ENCODE measurements at regions not wholly inside any gene's neighbourhood (a gene's known extent, or its start where the extent isn't known, plus 50 kb on each side); places are given as distances from the start of the nearest gene placed in this dataset.

DNA sequence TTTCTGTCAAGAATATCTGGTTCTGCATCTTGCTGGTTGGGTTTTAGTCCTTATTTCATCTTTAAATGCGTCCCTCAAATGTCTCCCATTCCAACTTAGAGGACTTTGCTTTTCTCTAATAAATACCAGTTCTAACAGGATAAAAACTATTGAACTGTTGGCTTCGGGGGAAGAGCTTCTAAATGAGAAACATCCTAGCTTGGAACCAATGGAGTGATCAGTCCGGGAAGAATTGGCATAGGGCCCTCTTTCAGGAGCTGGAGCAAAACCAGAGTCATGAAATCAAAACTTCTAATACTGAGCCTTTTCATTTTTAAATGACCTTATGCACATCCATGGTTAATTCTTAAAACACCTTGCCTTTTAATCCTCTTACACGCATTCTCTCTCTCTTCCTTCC, 401.6 kb upstream of the SMIM21 start:
- ChIA-PET POLR2A (no interaction called here), CTCF (interaction anchor here (1.2 kb wide), 1 partner anchor 339 kb away, joined by 3 read pairs; no protein-coding TSS in a partner anchor)
- Mint-ChIP-seq H3K4me3 (ENCODE audit: unreplicated experiment) (no peak overlapping the region), H3K27me3 (ENCODE audit: insufficient read depth, unreplicated experiment) (no peaks in the 10 kb centered on the region), H3K4me1 (ENCODE audit: insufficient read depth, unreplicated experiment) (no peaks in the 10 kb centered on the region), H3K9me3 (ENCODE audit: unreplicated experiment) (no peaks in the 10 kb centered on the region), H3K36me3 (ENCODE audit: insufficient read depth, unreplicated experiment) (no peaks in the 10 kb centered on the region), H3K27ac (ENCODE audit: low read depth, unreplicated experiment) (no peak overlapping the region)
- TF ChIP-seq, protein P1, sequence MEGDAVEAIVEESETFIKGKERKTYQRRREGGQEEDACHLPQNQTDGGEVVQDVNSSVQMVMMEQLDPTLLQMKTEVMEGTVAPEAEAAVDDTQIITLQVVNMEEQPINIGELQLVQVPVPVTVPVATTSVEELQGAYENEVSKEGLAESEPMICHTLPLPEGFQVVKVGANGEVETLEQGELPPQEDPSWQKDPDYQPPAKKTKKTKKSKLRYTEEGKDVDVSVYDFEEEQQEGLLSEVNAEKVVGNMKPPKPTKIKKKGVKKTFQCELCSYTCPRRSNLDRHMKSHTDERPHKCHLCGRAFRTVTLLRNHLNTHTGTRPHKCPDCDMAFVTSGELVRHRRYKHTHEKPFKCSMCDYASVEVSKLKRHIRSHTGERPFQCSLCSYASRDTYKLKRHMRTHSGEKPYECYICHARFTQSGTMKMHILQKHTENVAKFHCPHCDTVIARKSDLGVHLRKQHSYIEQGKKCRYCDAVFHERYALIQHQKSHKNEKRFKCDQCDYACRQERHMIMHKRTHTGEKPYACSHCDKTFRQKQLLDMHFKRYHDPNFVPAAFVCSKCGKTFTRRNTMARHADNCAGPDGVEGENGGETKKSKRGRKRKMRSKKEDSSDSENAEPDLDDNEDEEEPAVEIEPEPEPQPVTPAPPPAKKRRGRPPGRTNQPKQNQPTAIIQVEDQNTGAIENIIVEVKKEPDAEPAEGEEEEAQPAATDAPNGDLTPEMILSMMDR (IDR thresholded peaks at IDR 0.05; ENCODE audit: unreplicated experiment): no peak
- intact Hi-C loops (cut with micrococcal nuclease): no loop called here
- DNase-seq (ENCODE audit: unreplicated experiment): no peak
- BruUV-seq (replicated peaks): no TSS peak

- CTCF ChIA-PET: interaction anchor here (0.6 to 1.2 kb wide), 3 partner anchors 339 to 748 kb away, joined by 3 read pairs; no protein-coding TSS in a partner anchor
- TF ChIP-seq, protein P1 (IDR thresholded peaks at IDR 0.05; ENCODE audit: unreplicated experiment): no peak
- no peaks in the 10 kb centered on the region for H3K36me3 Mint-ChIP-seq (ENCODE audit: insufficient read depth, unreplicated experiment)
- intact Hi-C loops (cut with micrococcal nuclease): no loop called here
- H3K27ac Mint-ChIP-seq (ENCODE audit: low read depth, unreplicated experiment): no peak overlapping the region
- BruUV-seq (replicated peaks): no TSS peak
- no peaks in the 10 kb centered on the region for H3K4me1 Mint-ChIP-seq (ENCODE audit: insufficient read depth, unreplicated experiment)
- no peaks in the 10 kb centered on the region for H3K9me3 Mint-ChIP-seq (ENCODE audit: unreplicated experiment)
- no peak for DNase-seq (ENCODE audit: unreplicated experiment)
- POLR2A ChIA-PET: no interaction called here
- H3K27me3 Mint-ChIP-seq (ENCODE audit: insufficient read depth, unreplicated experiment): no peaks in the 10 kb centered on the region
- H3K4me3 Mint-ChIP-seq (ENCODE audit: unreplicated experiment): no peak overlapping the region
Observed at GRCh38 chr18:75828379-75828778, 400.9 kb upstream of the SMIM21 start.

DNA sequence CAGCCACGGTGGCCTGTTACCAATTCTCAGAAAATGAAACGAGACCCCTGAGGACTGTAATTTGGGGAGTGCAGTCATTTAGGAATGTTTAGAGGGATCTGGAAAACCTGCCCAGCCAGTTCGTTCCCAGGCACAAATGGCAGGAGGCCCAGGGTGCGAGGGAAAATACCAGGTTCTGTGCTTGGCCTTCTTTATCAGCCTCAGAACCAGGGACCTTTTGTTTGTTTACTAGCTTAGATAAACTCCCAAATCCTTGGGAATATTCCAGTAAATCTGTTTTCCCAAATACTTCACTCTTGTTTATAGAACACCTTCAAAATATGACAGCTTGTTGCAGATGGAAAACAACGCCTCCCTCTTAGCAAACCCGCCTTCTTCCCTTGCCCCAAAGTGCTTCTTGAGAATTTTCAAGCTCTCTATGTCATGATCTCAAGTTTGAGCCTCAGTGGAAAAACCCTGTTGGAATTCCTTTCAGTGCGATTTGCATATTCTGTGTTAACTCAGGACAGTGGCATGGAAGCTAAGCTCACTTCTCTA, 400.3 kb upstream of the SMIM21 start:
- POLR2A ChIA-PET: interaction anchor here (0.7 kb wide), 1 partner anchor 536 kb away, joined by 3 read pairs; no protein-coding TSS in a partner anchor
- Mint-ChIP-seq H3K27ac (ENCODE audit: low read depth, unreplicated experiment) (no peak overlapping the region), H3K9me3 (ENCODE audit: unreplicated experiment) (no peaks in the 10 kb centered on the region), H3K27me3 (ENCODE audit: insufficient read depth, unreplicated experiment) (no peaks in the 10 kb centered on the region), H3K36me3 (ENCODE audit: insufficient read depth, unreplicated experiment) (no peaks in the 10 kb centered on the region), H3K4me1 (ENCODE audit: insufficient read depth, unreplicated experiment) (no peaks in the 10 kb centered on the region), H3K4me3 (ENCODE audit: unreplicated experiment) (no peak overlapping the region)
- TF ChIP-seq, protein P1 (IDR thresholded peaks at IDR 0.05; ENCODE audit: unreplicated experiment): no peak
- no peak for DNase-seq (ENCODE audit: unreplicated experiment)
- CTCF ChIA-PET: interaction anchor here (0.6 to 1.0 kb wide), 3 partner anchors 381 to 748 kb away, joined by 3 read pairs; no protein-coding TSS in a partner anchor
- intact Hi-C loops (cut with micrococcal nuclease): no loop called here
- BruUV-seq (replicated peaks): no TSS peak

DNA sequence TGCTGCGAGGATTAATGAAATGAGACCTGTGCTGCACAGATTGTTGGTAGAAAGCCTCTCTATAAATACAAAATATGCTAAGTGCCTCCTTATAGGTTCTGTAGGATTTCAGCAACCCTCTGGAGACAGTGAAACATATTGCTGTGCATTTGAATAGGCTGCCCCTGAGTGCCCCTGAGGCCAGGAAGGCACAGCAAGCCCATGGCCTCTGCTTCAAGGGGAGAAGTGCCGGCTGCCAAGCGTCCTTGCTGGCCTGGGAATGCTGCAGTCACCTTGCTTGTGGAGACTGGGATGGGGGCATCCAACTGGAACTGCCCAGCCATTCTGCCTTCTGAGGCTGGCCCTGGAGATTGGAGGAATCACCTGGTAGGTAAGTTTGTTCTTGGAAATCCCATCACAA, 397.2 kb upstream of the SMIM21 start:
- ChIA-PET POLR2A (no interaction called here), CTCF (no interaction called here)
- Mint-ChIP-seq H3K27ac (ENCODE audit: low read depth, unreplicated experiment) (no peak overlapping the region), H3K9me3 (ENCODE audit: unreplicated experiment) (peaks cover 8% of the 10 kb centered on the region), H3K36me3 (ENCODE audit: insufficient read depth, unreplicated experiment) (no peaks in the 10 kb centered on the region), H3K4me3 (ENCODE audit: unreplicated experiment) (no peak overlapping the region), H3K4me1 (ENCODE audit: insufficient read depth, unreplicated experiment) (no peaks in the 10 kb centered on the region), H3K27me3 (ENCODE audit: insufficient read depth, unreplicated experiment) (no peaks in the 10 kb centered on the region)
- intact Hi-C loops (cut with micrococcal nuclease): no loop called here
- TF ChIP-seq, protein P1 (IDR thresholded peaks at IDR 0.05; ENCODE audit: unreplicated experiment): no peak
- BruUV-seq (replicated peaks): no TSS peak
- no peak for DNase-seq (ENCODE audit: unreplicated experiment)

Data from MCF 10A (cell line).